ENCODE measurements at regions not wholly inside any gene's neighbourhood (a gene's known extent, or its start where the extent isn't known, plus 50 kb on each side); places are given as distances from the start of the nearest gene placed in this dataset.

- Histone ChIP-seq H3K4me1 (replicated peaks in 1 of 2; ENCODE audit: control insufficient read depth in 2 of 2, insufficient read depth in 2 of 2, low read length in 2 of 2) (no peaks in the 10 kb centered on the region), H3K79me2 (ENCODE audit: control insufficient read depth, insufficient read depth, low read length) (no peaks in the 10 kb centered on the region), H3K27me3 (ENCODE audit: control insufficient read depth in 2 of 2, insufficient read depth in 2 of 2, low read length in 2 of 2) (no peaks in the 10 kb centered on the region), H3K9ac (ENCODE audit: insufficient read depth in 1 of 2, low read depth in 2 of 2, low read length in 2 of 2) (no peak overlapping the region), H3K4me3 (no peak overlapping the region), H3K27ac (ENCODE audit: extremely low read depth, low read depth, low read length) (no peak overlapping the region), H3K9me3 (replicated peaks; ENCODE audit: control insufficient read depth, insufficient read depth, low read depth, low read length) (no peaks in the 10 kb centered on the region), H3K9me1 (ENCODE audit: control insufficient read depth, insufficient read depth, low read length) (no peaks in the 10 kb centered on the region), H4K20me1 (replicated peaks; ENCODE audit: control insufficient read depth, insufficient read depth, low read length) (no peaks in the 10 kb centered on the region), H2AFZ (ENCODE audit: low read depth, low read length) (no peak overlapping the region), H3K4me2 (ENCODE audit: insufficient read depth, low read length) (no peak overlapping the region), H3K36me3 (ENCODE audit: control insufficient read depth, insufficient read depth, low read length) (no peaks in the 10 kb centered on the region)
- BruUV-seq (replicated peaks) = no TSS peak
- FAIRE-seq = no peak
- ATAC-seq = no peak
- ChIA-PET POLR2A (interaction anchor here (0.7 kb wide), 1 partner anchor 179 kb away, joined by 5 read pairs; no protein-coding TSS in a partner anchor), CTCF (ENCODE audit: low intra/inter-chr PET ratio) (no interaction called here)
- 4% methylated on average over 2 of the region's 2 CpGs for WGBS (ENCODE audit: insufficient coverage, low coverage, missing lambda C conversion rate)
- DNase-seq (ENCODE audit: extremely low read depth in 1 of 4, low spot score in 3 of 4) = no peak
- in situ Hi-C loops (cut with MboI) (no loop called here), intact Hi-C loops (cut with micrococcal nuclease) (no loop called here)
- TF ChIP-seq ZNF668 (CRISPR knock-in tag; IDR thresholded peaks at IDR 0.05) (no peak), ZBTB9 (CRISPR knock-in tag; IDR thresholded peaks at IDR 0.05) (no peak), ZC3H4 (CRISPR knock-in tag; IDR thresholded peaks at IDR 0.05; ENCODE audit: borderline replicate concordance) (no peak), CTBP1 (IDR thresholded peaks at IDR 0.05; ENCODE audit: borderline replicate concordance) (no peak), RCOR1 (IDR thresholded peaks at IDR 0.05; ENCODE audit: borderline replicate concordance in 1 of 2, low read depth in 2 of 2, low read length in 2 of 2) (no peak), TEAD4 (IDR thresholded peaks at IDR 0.05; ENCODE audit: low read length) (no peak), TEAD4 (CRISPR knock-in tag; IDR thresholded peaks at IDR 0.05; ENCODE audit: borderline replicate concordance) (no peak), CHD7 (IDR thresholded peaks at IDR 0.05; ENCODE audit: low read depth, low read length) (no peak), ADNP (tag; IDR thresholded peaks at IDR 0.05) (no peak), TAF9B (IDR thresholded peaks at IDR 0.05; ENCODE audit: partially characterized antibody) (no peak)
Measured at GRCh38 chr4:83860200-83860599, 324.3 kb downstream of the GPAT3 start.

Measured in K562 (cell line).